ENCODE measurements at regions not wholly inside any gene's neighbourhood (a gene's known extent, or its start where the extent isn't known, plus 50 kb on each side); places are given as distances from the start of the nearest gene placed in this dataset.

DNA sequence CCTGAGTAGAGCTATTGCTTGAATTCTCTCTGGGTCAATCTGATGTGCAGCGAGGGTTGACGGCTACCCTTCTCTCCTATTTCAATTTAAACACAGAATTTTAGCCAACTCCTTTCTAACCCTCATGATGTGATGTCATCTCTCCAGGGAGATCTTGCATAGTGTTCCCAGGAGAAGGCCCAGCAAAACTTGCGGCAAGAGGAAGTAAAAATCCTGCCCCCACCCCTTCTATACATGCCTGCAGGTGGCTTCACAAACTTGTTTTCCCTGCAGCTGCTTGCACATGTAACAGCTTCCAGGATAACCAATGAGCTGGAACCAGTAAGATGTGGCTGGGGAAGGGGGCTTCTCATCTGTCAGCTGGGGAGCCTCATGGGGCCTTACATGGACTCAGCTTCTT lies 169.3 kb upstream of the CDH4 start:
- Histone ChIP-seq H3K4me3 (ENCODE audit: low read length) (no peak overlapping the region), H3K36me3 (ENCODE audit: control insufficient read depth, insufficient read depth, low read length) (no peaks in the 10 kb centered on the region), H3K9ac (ENCODE audit: extremely low read depth, low read length, poor library complexity, severe bottlenecking) (no peak overlapping the region), H3K27me3 (ENCODE audit: control insufficient read depth, insufficient read depth, low read length, poor library complexity, severe bottlenecking) (no peaks in the 10 kb centered on the region), H3K9me3 (ENCODE audit: control insufficient read depth, low read length) (no peaks in the 10 kb centered on the region), H3K27ac (ENCODE audit: low read depth, low read length) (no peak overlapping the region), H3K4me1 (ENCODE audit: control insufficient read depth, insufficient read depth, low read length) (no peaks in the 10 kb centered on the region)
- Mint-ChIP-seq H3K9me3 (peaks cover 9% of the 10 kb centered on the region), H3K36me3 (ENCODE audit: low read depth) (no peaks in the 10 kb centered on the region), H3K27ac (no peak overlapping the region), H3K4me3 (no peak overlapping the region), H3K4me1 (peaks cover 4% of the 10 kb centered on the region), H3K27me3 (ENCODE audit: insufficient read depth) (peaks cover 92% of the 10 kb centered on the region)
- TF ChIP-seq, protein P1, sequence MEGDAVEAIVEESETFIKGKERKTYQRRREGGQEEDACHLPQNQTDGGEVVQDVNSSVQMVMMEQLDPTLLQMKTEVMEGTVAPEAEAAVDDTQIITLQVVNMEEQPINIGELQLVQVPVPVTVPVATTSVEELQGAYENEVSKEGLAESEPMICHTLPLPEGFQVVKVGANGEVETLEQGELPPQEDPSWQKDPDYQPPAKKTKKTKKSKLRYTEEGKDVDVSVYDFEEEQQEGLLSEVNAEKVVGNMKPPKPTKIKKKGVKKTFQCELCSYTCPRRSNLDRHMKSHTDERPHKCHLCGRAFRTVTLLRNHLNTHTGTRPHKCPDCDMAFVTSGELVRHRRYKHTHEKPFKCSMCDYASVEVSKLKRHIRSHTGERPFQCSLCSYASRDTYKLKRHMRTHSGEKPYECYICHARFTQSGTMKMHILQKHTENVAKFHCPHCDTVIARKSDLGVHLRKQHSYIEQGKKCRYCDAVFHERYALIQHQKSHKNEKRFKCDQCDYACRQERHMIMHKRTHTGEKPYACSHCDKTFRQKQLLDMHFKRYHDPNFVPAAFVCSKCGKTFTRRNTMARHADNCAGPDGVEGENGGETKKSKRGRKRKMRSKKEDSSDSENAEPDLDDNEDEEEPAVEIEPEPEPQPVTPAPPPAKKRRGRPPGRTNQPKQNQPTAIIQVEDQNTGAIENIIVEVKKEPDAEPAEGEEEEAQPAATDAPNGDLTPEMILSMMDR (conservative IDR thresholded peaks at IDR 0.05) = no peak
- no peak for DNase-seq
- WGBS, 2 experiments (ENCODE audit: insufficient coverage in 1 of 2, insufficient read length in 1 of 2) = 86 to 100% methylated on average over 2 to 3 of the region's 3 CpGs

DNA sequence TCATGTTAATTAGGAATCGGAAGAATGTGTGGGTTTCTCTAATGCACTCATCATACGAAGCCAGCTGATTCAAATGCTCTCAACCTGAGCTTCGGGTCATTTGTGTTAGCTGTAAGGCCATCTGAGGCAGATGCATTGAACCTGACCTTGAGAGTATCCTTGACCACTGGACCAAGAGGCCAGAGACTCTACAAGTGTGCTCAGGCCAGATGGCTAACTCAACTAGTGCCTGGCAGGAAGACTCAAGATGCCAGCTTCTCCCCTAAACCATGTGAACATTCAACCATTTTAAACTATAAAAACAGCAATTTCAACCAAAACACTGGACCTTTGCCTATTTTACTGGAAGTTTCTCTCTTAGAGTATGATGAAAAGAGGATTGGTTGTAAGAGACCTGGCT lies 168.6 kb upstream of the CDH4 start:
- peaks cover 9% of the 10 kb centered on the region for H3K9me3 Mint-ChIP-seq

DNA sequence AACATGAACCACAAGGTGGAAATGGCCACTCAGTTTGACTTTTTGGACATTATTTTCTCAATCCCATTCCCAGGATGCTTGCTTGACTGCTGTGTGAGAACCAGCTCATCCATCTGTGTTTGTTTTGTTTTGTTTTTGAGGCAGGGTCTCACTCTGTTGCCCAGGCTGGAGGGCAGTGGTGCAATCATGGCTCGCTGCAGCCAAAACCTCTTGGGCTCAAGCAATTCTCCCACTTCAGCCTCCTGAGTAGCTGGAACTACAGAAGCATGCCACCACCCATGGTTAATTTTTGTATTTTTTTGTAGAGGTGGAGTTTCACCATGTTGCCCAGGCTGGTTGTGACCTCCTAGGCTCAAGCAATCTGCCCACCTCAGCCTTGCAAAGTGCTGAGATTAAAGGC lies 166.0 kb upstream of the CDH4 start:
- Mint-ChIP-seq H3K36me3 (ENCODE audit: low read depth) (no peaks in the 10 kb centered on the region), H3K9me3 (peaks cover 8% of the 10 kb centered on the region), H3K27ac (no peak overlapping the region), H3K4me3 (no peak overlapping the region), H3K4me1 (peaks cover 4% of the 10 kb centered on the region), H3K27me3 (ENCODE audit: insufficient read depth) (peaks cover 83% of the 10 kb centered on the region)
- no peak for DNase-seq
- Histone ChIP-seq H3K27me3 (ENCODE audit: control insufficient read depth, insufficient read depth, low read length, poor library complexity, severe bottlenecking) (no peaks in the 10 kb centered on the region), H3K9ac (ENCODE audit: extremely low read depth, low read length, poor library complexity, severe bottlenecking) (no peak overlapping the region), H3K9me3 (ENCODE audit: control insufficient read depth, low read length) (no peaks in the 10 kb centered on the region), H3K4me1 (ENCODE audit: control insufficient read depth, insufficient read depth, low read length) (no peaks in the 10 kb centered on the region), H3K36me3 (ENCODE audit: control insufficient read depth, insufficient read depth, low read length) (no peaks in the 10 kb centered on the region), H3K27ac (ENCODE audit: low read depth, low read length) (no peak overlapping the region), H3K4me3 (ENCODE audit: low read length) (no peak overlapping the region)
- TF ChIP-seq, protein P1 (conservative IDR thresholded peaks at IDR 0.05) = no peak
- WGBS, 2 experiments (ENCODE audit: insufficient coverage in 1 of 2, insufficient read length in 1 of 2) = 95% methylated on average over 1 of the region's 1 CpG; no CpG with 5 or more reads in 1 of the 2 experiments

More for the DNA sequence above, 168.6 kb upstream of the CDH4 start:
- peaks cover 4% of the 10 kb centered on the region for H3K4me1 Mint-ChIP-seq
- H3K27me3 Mint-ChIP-seq (ENCODE audit: insufficient read depth) = peaks cover 93% of the 10 kb centered on the region
- no peak overlapping the region for H3K27ac ChIP-seq (ENCODE audit: low read depth, low read length)
- TF ChIP-seq, protein P1 (conservative IDR thresholded peaks at IDR 0.05) = no peak
- no peak for DNase-seq
- H3K9ac ChIP-seq (ENCODE audit: extremely low read depth, low read length, poor library complexity, severe bottlenecking) = no peak overlapping the region
- H3K9me3 ChIP-seq (ENCODE audit: control insufficient read depth, low read length) = no peaks in the 10 kb centered on the region
- no peak overlapping the region for H3K4me3 ChIP-seq (ENCODE audit: low read length)
- no peak overlapping the region for H3K4me3 Mint-ChIP-seq
- no peaks in the 10 kb centered on the region for H3K36me3 ChIP-seq (ENCODE audit: control insufficient read depth, insufficient read depth, low read length)
- no peaks in the 10 kb centered on the region for H3K27me3 ChIP-seq (ENCODE audit: control insufficient read depth, insufficient read depth, low read length, poor library complexity, severe bottlenecking)
- 93 to 97% methylated on average over 3 of the region's 3 CpGs for WGBS, 2 experiments (ENCODE audit: insufficient coverage in 1 of 2, insufficient read length in 1 of 2)
- no peak overlapping the region for H3K27ac Mint-ChIP-seq
- H3K4me1 ChIP-seq (ENCODE audit: control insufficient read depth, insufficient read depth, low read length) = no peaks in the 10 kb centered on the region
- H3K36me3 Mint-ChIP-seq (ENCODE audit: low read depth) = no peaks in the 10 kb centered on the region

All from endodermal cell (in vitro differentiated cells).